ENCODE measurements at regions not wholly inside any gene's neighbourhood (a gene's known extent, or its start where the extent isn't known, plus 50 kb on each side); places are given as distances from the start of the nearest gene placed in this dataset.

DNA sequence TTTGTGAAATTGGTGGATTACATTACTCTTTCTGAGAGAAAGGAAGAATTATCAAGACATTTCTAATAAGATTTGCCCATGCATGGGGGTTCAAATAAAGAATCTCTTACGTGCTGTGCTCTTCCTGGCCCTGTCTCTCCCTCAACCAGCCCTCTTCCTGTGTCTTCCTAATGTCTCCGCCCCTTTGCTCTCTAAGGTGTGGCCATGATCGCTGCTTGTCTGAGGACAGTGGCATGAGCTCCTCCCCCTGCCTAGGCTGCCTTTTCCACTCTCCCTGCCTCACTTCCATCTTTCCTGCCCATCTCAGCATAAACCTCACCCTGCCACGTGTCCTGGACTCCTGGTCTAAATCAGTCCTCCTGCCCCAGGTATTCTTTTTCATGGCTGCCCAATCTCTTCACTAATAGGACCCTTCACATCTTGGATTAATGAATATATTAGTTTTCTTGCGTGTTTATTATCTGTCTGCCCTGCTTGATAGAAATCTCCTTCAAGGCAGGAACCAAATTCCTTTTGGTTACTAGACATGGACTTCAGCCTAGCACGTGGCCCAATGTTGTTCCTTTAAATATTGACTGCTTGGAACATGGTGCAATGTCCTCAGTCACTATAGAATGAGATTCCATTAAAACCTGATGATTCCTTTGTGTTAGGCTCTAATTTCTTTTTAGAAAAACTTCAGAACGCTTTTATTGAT lies 122.3 kb downstream of the MTRR start:
- intact Hi-C loops (cut with DNase I): no loop called here
- H3K4me1 ChIP-seq: no peaks in the 10 kb centered on the region
- H3K36me3 ChIP-seq: no peaks in the 10 kb centered on the region
- 66 to 69% methylated on average over 7 of the region's 7 CpGs for WGBS, 2 donors
- no peaks in the 10 kb centered on the region for H3K9me3 ChIP-seq
- H3K4me3 ChIP-seq: no peak overlapping the region
- DNase-seq: no peak
- no peaks in the 10 kb centered on the region for H3K27me3 ChIP-seq
- TF ChIP-seq POLR2A (IDR thresholded peaks at IDR 0.05): no peak
- TF ChIP-seq POLR2AphosphoS5 (IDR thresholded peaks at IDR 0.05): no peak
- TF ChIP-seq, protein P1, sequence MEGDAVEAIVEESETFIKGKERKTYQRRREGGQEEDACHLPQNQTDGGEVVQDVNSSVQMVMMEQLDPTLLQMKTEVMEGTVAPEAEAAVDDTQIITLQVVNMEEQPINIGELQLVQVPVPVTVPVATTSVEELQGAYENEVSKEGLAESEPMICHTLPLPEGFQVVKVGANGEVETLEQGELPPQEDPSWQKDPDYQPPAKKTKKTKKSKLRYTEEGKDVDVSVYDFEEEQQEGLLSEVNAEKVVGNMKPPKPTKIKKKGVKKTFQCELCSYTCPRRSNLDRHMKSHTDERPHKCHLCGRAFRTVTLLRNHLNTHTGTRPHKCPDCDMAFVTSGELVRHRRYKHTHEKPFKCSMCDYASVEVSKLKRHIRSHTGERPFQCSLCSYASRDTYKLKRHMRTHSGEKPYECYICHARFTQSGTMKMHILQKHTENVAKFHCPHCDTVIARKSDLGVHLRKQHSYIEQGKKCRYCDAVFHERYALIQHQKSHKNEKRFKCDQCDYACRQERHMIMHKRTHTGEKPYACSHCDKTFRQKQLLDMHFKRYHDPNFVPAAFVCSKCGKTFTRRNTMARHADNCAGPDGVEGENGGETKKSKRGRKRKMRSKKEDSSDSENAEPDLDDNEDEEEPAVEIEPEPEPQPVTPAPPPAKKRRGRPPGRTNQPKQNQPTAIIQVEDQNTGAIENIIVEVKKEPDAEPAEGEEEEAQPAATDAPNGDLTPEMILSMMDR (IDR thresholded peaks at IDR 0.05): no peak
- TF ChIP-seq EP300 (IDR thresholded peaks at IDR 0.05): no peak
- no peak overlapping the region for H3K27ac ChIP-seq

DNA sequence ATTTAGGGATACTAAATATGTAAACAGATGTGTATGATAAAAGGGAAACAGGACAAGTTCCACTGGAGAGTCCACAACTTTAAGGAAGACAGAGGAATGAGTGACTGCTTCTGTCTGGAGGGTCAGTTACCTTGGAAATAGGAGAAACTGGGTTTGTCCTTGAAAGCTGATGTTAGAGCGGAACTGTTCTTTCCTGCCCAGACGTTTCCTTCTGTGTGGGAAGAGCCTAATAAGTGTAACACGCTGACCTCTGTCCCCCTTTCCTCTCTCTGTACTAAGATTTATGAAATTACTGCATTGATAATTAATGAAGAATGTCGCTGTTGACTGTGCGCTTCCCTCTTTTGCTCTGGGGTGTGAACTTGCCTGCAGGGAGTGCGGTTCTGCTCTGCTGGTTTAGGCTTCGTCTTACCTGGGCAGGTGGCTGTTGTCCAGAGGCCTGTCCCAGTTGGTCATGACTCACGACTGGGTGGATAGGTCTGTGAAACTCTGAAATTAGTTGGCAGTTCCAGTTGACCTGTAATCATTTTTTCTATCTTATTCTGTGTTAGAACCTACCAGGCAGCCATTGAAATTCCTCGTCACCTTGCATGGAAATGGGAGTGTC lies 126.8 kb downstream of the MTRR start:
- no peaks in the 10 kb centered on the region for H3K36me3 ChIP-seq
- no peaks in the 10 kb centered on the region for H3K4me1 ChIP-seq
- no peak overlapping the region for H3K4me3 ChIP-seq
- TF ChIP-seq, protein P1 (IDR thresholded peaks at IDR 0.05): no peak
- TF ChIP-seq POLR2AphosphoS5 (IDR thresholded peaks at IDR 0.05): no peak
- TF ChIP-seq EP300 (IDR thresholded peaks at IDR 0.05): no peak
- no peak for TF ChIP-seq POLR2A (IDR thresholded peaks at IDR 0.05)
- H3K9me3 ChIP-seq: no peaks in the 10 kb centered on the region
- no peaks in the 10 kb centered on the region for H3K27me3 ChIP-seq
- no peak for DNase-seq
- intact Hi-C loops (cut with DNase I): no loop called here
- H3K27ac ChIP-seq: no peak overlapping the region
- 84 to 88% methylated on average over 9 of the region's 9 CpGs for WGBS, 2 donors

DNA sequence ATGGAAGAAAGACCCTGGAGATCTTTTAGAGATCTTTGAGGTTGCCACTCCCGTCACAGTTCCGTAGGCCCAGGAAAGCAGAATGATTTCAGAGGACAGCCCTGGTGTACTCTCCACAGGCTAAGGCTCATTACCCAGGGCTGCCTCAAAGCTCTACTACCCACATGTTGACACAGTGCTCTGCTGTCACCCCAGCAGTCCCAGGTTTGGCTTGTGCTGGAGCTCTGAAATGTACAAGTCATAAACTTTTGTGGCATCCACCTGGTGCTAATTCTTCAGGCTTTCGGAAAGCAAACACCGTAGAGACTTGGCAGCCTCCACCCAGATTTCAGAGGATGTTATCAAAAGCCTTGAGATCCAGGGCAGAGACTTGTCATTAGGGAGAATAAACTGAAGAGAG lies 136.5 kb downstream of the MTRR start:
- 19 to 70% methylated on average over 4 of the region's 4 CpGs for WGBS, 2 donors
- Histone ChIP-seq H3K4me1 (no peaks in the 10 kb centered on the region), H3K27ac (no peak overlapping the region), H3K36me3 (no peaks in the 10 kb centered on the region), H3K9me3 (no peaks in the 10 kb centered on the region), H3K4me3 (no peak overlapping the region), H3K27me3 (no peaks in the 10 kb centered on the region)
- TF ChIP-seq EP300 (IDR thresholded peaks at IDR 0.05) (no peak), POLR2AphosphoS5 (IDR thresholded peaks at IDR 0.05) (no peak), POLR2A (IDR thresholded peaks at IDR 0.05) (no peak)
- TF ChIP-seq, protein P1 (IDR thresholded peaks at IDR 0.05): no peak
- no peak for DNase-seq
- intact Hi-C loops (cut with DNase I): no loop called here

DNA sequence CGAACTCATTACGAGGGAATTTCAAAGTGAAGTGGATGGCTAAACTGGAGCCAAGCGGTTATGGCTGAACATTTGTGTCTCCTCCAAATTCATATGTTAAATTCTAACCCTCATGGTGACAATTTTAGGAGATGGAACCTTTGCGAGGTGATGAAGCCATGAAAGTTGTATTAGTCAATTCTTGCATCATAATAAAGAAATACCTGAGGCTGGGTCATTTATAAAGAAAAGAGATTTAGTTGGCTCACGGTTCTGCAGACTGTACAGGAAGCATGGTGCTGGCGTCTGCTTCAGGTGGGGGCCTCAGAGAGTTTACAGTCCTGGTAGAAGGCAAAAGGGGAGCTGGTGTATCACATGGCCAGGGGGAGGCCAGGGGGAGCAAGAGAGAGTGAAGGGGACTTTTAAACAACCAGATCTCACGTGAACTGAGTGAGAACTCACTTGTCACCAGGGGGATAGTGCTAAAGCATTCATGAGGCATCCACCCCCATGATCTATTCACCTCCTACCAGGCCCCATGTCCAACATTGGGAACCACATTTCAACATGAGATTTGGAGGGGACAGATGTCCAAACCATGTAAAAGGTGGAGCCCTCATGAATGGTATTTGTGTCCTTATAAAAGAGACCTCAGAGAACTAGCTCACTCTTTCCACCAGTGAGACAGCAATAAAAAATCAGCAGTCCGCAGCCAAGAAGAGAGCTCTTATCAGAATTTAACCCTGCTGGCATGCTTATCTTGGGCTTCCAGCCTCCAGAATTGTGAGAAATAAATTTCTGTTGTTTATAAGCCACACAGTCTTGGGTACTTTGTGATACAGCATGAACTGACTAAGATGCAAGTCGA lies 143.4 kb downstream of the MTRR start:
- DNase-seq: no peak
- Histone ChIP-seq H3K27me3 (no peaks in the 10 kb centered on the region), H3K4me1 (no peaks in the 10 kb centered on the region), H3K4me3 (no peak overlapping the region), H3K27ac (no peak overlapping the region), H3K36me3 (no peaks in the 10 kb centered on the region), H3K9me3 (no peaks in the 10 kb centered on the region)
- 81 to 83% methylated on average over 9 of the region's 9 CpGs for WGBS, 2 donors
- intact Hi-C loops (cut with DNase I): no loop called here
- TF ChIP-seq EP300 (IDR thresholded peaks at IDR 0.05): no peak
- no peak for TF ChIP-seq POLR2A (IDR thresholded peaks at IDR 0.05)
- TF ChIP-seq POLR2AphosphoS5 (IDR thresholded peaks at IDR 0.05): no peak
- TF ChIP-seq, protein P1 (IDR thresholded peaks at IDR 0.05): no peak
